Esophagus muscularis mucosa (tissue), 4 donors: ENCODE measurements at regions not wholly inside any gene's neighbourhood (a gene's known extent, or its start where the extent isn't known, plus 50 kb on each side); places are given as distances from the start of the nearest gene placed in this dataset.

ENCODE experiments used
- EP300 ChIP-seq: sonication (generic); formaldehyde crosslinking; IDR thresholded peaks from one replicate; pipeline ENCODE4 v1.6.1; 2017; ENCODE audit warnings: antibody characterized with exemption
- POLR2A ChIP-seq: fragments of 450-650 bp; IDR thresholded peaks from one replicate; pipeline ENCODE4 v1.6.1; 2017; ENCODE audit warnings: antibody characterized with exemption, moderate library complexity, mild to moderate bottlenecking, low read depth
- TF ChIP-seq, protein P1 (sequence below), 3 experiments: fragments of 200-600 bp in 2 of 3; fragments of 450-650 bp in 1 of 3; sonication (generic) in 2 of 3; IDR thresholded peaks; one replicate each; pipeline ENCODE4 v1.5.1; 2017 to 2019; ENCODE audit warnings: antibody characterized with exemption in 3 of 3, mild to moderate bottlenecking in 2 of 3, moderate library complexity in 1 of 3

- TF ChIP-seq POLR2A (no peak), EP300 (no peak)
- TF ChIP-seq, protein P1, sequence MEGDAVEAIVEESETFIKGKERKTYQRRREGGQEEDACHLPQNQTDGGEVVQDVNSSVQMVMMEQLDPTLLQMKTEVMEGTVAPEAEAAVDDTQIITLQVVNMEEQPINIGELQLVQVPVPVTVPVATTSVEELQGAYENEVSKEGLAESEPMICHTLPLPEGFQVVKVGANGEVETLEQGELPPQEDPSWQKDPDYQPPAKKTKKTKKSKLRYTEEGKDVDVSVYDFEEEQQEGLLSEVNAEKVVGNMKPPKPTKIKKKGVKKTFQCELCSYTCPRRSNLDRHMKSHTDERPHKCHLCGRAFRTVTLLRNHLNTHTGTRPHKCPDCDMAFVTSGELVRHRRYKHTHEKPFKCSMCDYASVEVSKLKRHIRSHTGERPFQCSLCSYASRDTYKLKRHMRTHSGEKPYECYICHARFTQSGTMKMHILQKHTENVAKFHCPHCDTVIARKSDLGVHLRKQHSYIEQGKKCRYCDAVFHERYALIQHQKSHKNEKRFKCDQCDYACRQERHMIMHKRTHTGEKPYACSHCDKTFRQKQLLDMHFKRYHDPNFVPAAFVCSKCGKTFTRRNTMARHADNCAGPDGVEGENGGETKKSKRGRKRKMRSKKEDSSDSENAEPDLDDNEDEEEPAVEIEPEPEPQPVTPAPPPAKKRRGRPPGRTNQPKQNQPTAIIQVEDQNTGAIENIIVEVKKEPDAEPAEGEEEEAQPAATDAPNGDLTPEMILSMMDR (IDR thresholded peaks at IDR 0.05), result no peak
Measured at GRCh38 chr12:46452776-46453175, 80.2 kb upstream of the SLC38A2 start.
